Gastroesophageal sphincter (tissue), 4 donors: ENCODE measurements at regions not wholly inside any gene's neighbourhood (a gene's known extent, or its start where the extent isn't known, plus 50 kb on each side); places are given as distances from the start of the nearest gene placed in this dataset.

ENCODE experiments used
- ATAC-seq: fragments of 150-250 bp; one replicate; pipeline ENCODE4 v1.9.1; 2016; ENCODE audit warnings: mild to moderate bottlenecking, moderate library complexity
- H3K27ac ChIP-seq, 4 donors: fragments of 200-600 bp; sonication (generic) in 3 of 4; 1 replicate in 3 of 4; 2 replicates in 1 of 4; pipeline ENCODE4 v1.5.1; 2016 to 2019
- H3K27me3 ChIP-seq: fragments of 200-600 bp; sonication (generic); one replicate; pipeline ENCODE4 v1.5.1; 2019
- H3K36me3 ChIP-seq, 2 donors: fragments of 200-600 bp; sonication (generic); one replicate each; pipeline ENCODE4 v1.5.1; 2019; ENCODE audit warnings: control low read depth in 1 of 2
- H3K4me1 ChIP-seq, 3 donors: fragments of 200-600 bp; sonication (generic); 1 replicate in 2 of 3; 2 replicates in 1 of 3; pipeline ENCODE4 v1.5.1; 2016 to 2019; ENCODE audit warnings: control low read depth in 2 of 3
- H3K4me3 ChIP-seq, 2 donors: fragments of 200-600 bp; sonication (generic); one replicate each; pipeline ENCODE4 v1.5.1; 2019; ENCODE audit warnings: mild to moderate bottlenecking in 1 of 2, moderate library complexity in 1 of 2
- H3K9me3 ChIP-seq, 3 donors: fragments of 200-600 bp; sonication (generic); one replicate each; pipeline ENCODE4 v1.5.1; 2017 to 2019; ENCODE audit warnings: control low read depth in 2 of 3
- EP300 ChIP-seq: sonication (generic); formaldehyde crosslinking; IDR thresholded peaks from one replicate; pipeline ENCODE4 v1.6.1; 2017; ENCODE audit warnings: antibody characterized with exemption, mild to moderate bottlenecking
- POLR2A ChIP-seq, 2 donors: fragments of 450-650 bp; IDR thresholded peaks; one replicate each; pipeline ENCODE4 v1.6.1; 2017; ENCODE audit warnings: antibody characterized with exemption in 2 of 2, mild to moderate bottlenecking in 2 of 2, moderate library complexity in 1 of 2
- POLR2AphosphoS5 ChIP-seq: sonication (generic); formaldehyde crosslinking; IDR thresholded peaks from one replicate; pipeline ENCODE4 v1.6.1; 2017; ENCODE audit warnings: antibody characterized with exemption
- WGBS, 2 donors: methylation state at CpG; one replicate each; pipeline ENCODE4 v1.1.5; 2018; ENCODE audit warnings: low coverage in 1 of 2; 5-methylcytosine and 5-hydroxymethylcytosine counted together
- TF ChIP-seq, protein P1 (sequence below), 4 experiments: fragments of 200-600 bp in 2 of 4; fragments of 450-650 bp in 2 of 4; sonication (generic) in 1 of 4; IDR thresholded peaks; one replicate each; pipeline ENCODE4 v1.5.1; 2017 to 2019; ENCODE audit warnings: antibody characterized with exemption in 4 of 4, mild to moderate bottlenecking in 2 of 4, moderate library complexity in 2 of 4

DNA sequence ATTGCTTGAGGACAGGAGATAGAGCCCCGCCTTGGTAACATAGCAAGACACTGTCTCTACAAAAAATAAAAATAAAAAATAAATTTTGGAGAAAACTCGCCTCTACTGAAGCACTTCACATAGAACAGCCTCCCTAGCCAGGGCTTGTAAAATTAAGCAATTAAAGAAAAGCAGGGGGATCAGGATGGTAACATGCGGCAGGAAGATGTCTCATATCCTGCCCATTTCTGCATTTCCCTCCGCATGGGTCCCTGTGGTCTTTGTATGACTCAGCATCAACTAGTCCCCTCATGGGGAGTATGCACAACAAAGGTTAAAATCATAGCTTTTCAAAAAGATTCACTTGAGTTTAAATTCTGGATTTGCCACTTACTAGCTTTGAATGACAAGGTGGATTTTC, 379.0 kb downstream of the EPHA7 start:
- WGBS, 2 donors, result 80 to 87% methylated on average over 3 to 4 of the region's 4 CpGs
- TF ChIP-seq EP300 (no peak), POLR2A (IDR thresholded peaks at IDR 0.05) (no peak), POLR2AphosphoS5 (no peak)
- TF ChIP-seq, protein P1, sequence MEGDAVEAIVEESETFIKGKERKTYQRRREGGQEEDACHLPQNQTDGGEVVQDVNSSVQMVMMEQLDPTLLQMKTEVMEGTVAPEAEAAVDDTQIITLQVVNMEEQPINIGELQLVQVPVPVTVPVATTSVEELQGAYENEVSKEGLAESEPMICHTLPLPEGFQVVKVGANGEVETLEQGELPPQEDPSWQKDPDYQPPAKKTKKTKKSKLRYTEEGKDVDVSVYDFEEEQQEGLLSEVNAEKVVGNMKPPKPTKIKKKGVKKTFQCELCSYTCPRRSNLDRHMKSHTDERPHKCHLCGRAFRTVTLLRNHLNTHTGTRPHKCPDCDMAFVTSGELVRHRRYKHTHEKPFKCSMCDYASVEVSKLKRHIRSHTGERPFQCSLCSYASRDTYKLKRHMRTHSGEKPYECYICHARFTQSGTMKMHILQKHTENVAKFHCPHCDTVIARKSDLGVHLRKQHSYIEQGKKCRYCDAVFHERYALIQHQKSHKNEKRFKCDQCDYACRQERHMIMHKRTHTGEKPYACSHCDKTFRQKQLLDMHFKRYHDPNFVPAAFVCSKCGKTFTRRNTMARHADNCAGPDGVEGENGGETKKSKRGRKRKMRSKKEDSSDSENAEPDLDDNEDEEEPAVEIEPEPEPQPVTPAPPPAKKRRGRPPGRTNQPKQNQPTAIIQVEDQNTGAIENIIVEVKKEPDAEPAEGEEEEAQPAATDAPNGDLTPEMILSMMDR (IDR thresholded peaks at IDR 0.05), result no peak

DNA sequence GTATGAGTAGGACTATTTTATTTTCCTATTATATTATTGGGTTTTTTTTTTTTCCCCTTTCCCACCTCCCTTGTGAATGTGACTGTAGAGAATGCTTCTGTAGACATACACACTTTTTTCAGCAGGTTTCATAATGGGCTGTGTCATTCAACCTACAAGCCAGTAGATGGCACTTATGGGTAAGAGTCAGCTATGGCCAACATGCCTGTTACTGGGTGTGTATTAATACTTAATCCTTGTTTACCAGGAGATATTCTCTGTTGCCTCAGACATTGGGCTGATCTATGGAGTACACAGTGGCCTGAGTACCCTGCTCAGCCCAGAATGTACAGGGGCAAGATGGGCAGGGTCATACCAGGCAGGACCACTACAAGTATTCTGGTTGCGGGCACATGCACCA, 382.5 kb downstream of the EPHA7 start:
- no peaks in the 10 kb centered on the region for H3K36me3 ChIP-seq
- ATAC-seq, result no peak
- TF ChIP-seq POLR2AphosphoS5 (no peak), EP300 (no peak), POLR2A (IDR thresholded peaks at IDR 0.05) (no peak)
- TF ChIP-seq, protein P1 (IDR thresholded peaks at IDR 0.05), result no peak
- no peak overlapping the region for H3K4me3 ChIP-seq
- no peaks in the 10 kb centered on the region for H3K27me3 ChIP-seq
- H3K9me3 ChIP-seq, result peaks cover 0 to 33% (median 0%) of the 10 kb centered on the region in 3 donors
- no CpG with 5 or more reads among the region's 1 CpG for WGBS, 2 donors
- no peaks in the 10 kb centered on the region for H3K4me1 ChIP-seq
- no peak overlapping the region for H3K27ac ChIP-seq

More for the DNA sequence above, 379.0 kb downstream of the EPHA7 start:
- no peak for ATAC-seq
- no peak overlapping the region for H3K4me3 ChIP-seq
- no peaks in the 10 kb centered on the region for H3K36me3 ChIP-seq
- peaks cover 0 to 29% (median 0%) of the 10 kb centered on the region in 3 donors for H3K9me3 ChIP-seq
- no peaks in the 10 kb centered on the region for H3K4me1 ChIP-seq
- no peak overlapping the region for H3K27ac ChIP-seq
- H3K27me3 ChIP-seq, result no peaks in the 10 kb centered on the region

DNA sequence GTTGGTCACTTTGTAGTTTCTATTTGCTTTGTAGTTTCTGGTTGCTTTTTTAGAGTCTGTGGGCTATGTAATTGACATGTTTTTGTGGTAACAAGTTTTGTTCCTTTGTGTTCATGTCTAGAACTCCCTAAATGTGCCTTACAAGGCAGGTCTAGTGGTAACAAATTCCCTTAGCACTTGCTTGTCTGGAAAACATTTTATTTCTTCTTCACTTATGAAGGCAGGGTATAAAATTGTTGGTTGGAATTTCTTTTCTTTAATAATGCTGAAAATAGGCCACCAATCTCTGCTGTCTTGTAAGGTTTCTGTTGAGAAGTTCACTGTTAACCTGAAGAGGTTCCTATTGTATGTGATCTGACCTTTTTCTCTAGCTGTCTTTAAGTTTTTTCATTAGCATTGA, 383.6 kb downstream of the EPHA7 start:
- H3K4me1 ChIP-seq, result no peaks in the 10 kb centered on the region
- no peaks in the 10 kb centered on the region for H3K27me3 ChIP-seq
- H3K4me3 ChIP-seq, result no peak overlapping the region
- TF ChIP-seq POLR2AphosphoS5 (no peak), POLR2A (IDR thresholded peaks at IDR 0.05) (no peak), EP300 (no peak)
- TF ChIP-seq, protein P1 (IDR thresholded peaks at IDR 0.05), result no peak
- H3K36me3 ChIP-seq, result no peaks in the 10 kb centered on the region
- H3K9me3 ChIP-seq, result peaks cover 0 to 33% (median 0%) of the 10 kb centered on the region in 3 donors
- no peak for ATAC-seq
- H3K27ac ChIP-seq, result no peak overlapping the region

DNA sequence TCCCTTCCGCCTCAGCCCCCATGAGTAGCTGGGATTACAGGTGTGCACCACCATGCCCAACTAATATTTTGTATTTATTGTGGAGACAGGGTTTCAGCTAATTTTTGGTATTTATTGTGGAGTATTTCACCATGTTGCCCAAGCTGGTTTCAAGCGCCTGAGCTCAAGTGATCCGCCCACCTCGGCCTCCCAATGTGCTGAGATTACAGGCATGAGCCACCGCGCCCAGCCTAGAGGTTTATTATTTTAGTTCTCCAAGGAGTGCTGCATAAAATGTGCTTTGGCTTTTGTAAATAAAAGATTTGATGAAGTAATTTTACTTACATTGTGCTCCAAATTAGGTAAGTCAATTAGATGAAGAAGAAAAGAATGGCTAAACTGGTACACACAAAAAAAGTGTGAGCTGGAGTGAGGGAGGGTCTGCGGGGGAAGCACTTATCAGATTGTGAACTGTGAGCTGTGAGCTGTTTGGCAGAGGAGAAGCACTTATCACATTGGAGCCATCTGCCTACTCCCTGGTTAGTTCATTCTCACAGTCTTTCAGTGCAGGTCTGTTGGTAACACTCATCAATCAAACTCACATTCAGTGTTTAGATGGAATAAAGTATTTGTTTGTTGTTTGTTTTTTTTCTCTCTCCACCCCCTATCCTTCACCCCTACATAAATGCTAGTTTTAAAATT, 398.0 kb downstream of the EPHA7 start:
- H3K4me3 ChIP-seq, result no peak overlapping the region
- 69 to 73% methylated on average over 7 of the region's 7 CpGs for WGBS, 2 donors
- no peaks in the 10 kb centered on the region for H3K36me3 ChIP-seq
- TF ChIP-seq POLR2AphosphoS5 (no peak), POLR2A (IDR thresholded peaks at IDR 0.05) (no peak), EP300 (no peak)
- TF ChIP-seq, protein P1 (IDR thresholded peaks at IDR 0.05), result no peak
- no peaks in the 10 kb centered on the region for H3K9me3 ChIP-seq
- H3K27ac ChIP-seq, result no peak overlapping the region
- H3K4me1 ChIP-seq, result no peaks in the 10 kb centered on the region
- ATAC-seq, result no peak
- no peaks in the 10 kb centered on the region for H3K27me3 ChIP-seq

DNA sequence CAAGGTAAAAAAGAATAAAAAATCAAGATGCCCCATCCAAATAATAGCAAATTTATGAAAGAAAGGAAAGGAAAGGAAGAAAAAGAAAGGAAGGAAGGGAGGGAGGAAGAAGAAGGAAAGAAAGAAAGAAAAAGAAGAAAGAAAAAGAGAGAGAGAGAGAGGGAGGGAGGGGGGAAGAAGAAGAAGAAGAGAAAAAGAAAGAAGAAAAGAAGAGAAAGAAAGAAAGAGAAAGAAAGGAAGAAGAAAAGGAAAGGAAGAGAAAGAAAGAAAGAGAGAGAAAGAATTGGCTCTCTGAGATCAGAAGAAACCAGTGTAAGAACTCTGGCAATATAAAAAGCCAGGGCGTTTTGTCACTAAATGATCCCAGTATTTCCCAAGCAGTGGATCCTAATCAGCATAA, 401.7 kb downstream of the EPHA7 start:
- TF ChIP-seq POLR2AphosphoS5 (no peak), EP300 (no peak), POLR2A (IDR thresholded peaks at IDR 0.05) (no peak)
- TF ChIP-seq, protein P1 (IDR thresholded peaks at IDR 0.05), result no peak
- WGBS, 2 donors, result 82 to 100% methylated on average over 1 of the region's 1 CpG
- no peak for ATAC-seq
- H3K4me1 ChIP-seq, result no peaks in the 10 kb centered on the region
- no peaks in the 10 kb centered on the region for H3K9me3 ChIP-seq
- H3K4me3 ChIP-seq, result no peak overlapping the region
- H3K27ac ChIP-seq, result no peak overlapping the region
- H3K36me3 ChIP-seq, result no peaks in the 10 kb centered on the region
- H3K27me3 ChIP-seq, result no peaks in the 10 kb centered on the region
